ENCODE measurements at regions not wholly inside any gene's neighbourhood (a gene's known extent, or its start where the extent isn't known, plus 50 kb on each side); places are given as distances from the start of the nearest gene placed in this dataset.
A peak's percentile ranks its signal among the peaks of the same experiment; 100 is the strongest.

GRCh38 chr9:90140131-90140818 is 502.3 kb downstream of the DIRAS2 start:
- Histone ChIP-seq H3K4me1 (no peaks in the 10 kb centered on the region), H3K27ac (no peak overlapping the region), H3K9me3 (no peaks in the 10 kb centered on the region), H3K4me3 (no peak overlapping the region), H3K27me3 (ENCODE audit: low read depth) (no peaks in the 10 kb centered on the region), H3K36me3 (no peaks in the 10 kb centered on the region)
- no peak for DNase-seq
- intact Hi-C loops (cut with DNase I) = no loop called here
- TF ChIP-seq CTCF (IDR thresholded peaks at IDR 0.05) = no peak
- ATAC-seq = no peak

GRCh38 chr9:90141723-90142122 is 500.9 kb downstream of the DIRAS2 start:
- no peaks in the 10 kb centered on the region for H3K4me1 ChIP-seq
- no peak overlapping the region for H3K27ac ChIP-seq
- H3K27me3 ChIP-seq (ENCODE audit: low read depth) = no peaks in the 10 kb centered on the region
- no peak overlapping the region for H3K4me3 ChIP-seq
- H3K9me3 ChIP-seq = no peaks in the 10 kb centered on the region
- peak in 1 of 2 donors; percentile 43 for ATAC-seq
- intact Hi-C loops (cut with DNase I) = no loop called here
- H3K36me3 ChIP-seq = no peaks in the 10 kb centered on the region
- peak; percentile 41 for TF ChIP-seq CTCF (IDR thresholded peaks at IDR 0.05)
- no peak for DNase-seq

DNA sequence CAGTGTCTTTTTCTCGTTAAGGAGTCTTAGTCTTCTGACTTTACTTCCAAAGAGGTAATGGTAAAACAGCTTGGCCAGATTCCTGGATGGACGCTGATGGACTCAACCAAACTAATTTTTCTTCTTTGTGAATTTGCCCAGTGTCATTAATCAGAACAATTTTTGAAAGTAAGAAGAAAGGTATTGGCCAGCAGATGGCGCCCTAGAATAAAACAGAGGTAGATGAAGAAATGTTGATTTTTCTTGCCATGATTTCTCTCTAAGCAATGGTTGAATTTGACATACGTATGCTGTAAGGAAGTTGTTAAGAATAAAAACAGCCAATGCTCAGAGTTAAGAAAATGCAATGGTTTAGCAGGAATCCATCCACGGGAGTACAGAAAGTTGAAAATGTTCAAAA is 500.0 kb downstream of the DIRAS2 start:
- TF ChIP-seq CTCF (IDR thresholded peaks at IDR 0.05) = peak; percentile 62
- intact Hi-C loops (cut with DNase I) = no loop called here
- Histone ChIP-seq H3K36me3 (no peaks in the 10 kb centered on the region), H3K27me3 (ENCODE audit: low read depth) (no peaks in the 10 kb centered on the region), H3K4me3 (no peak overlapping the region), H3K4me1 (no peaks in the 10 kb centered on the region), H3K9me3 (no peaks in the 10 kb centered on the region), H3K27ac (no peak overlapping the region)
- ATAC-seq = peak in 1 of 2 donors; percentile 36
- DNase-seq = no peak

GRCh38 chr9:90147426-90147825 is 495.2 kb downstream of the DIRAS2 start:
- no peak for ATAC-seq

DNA sequence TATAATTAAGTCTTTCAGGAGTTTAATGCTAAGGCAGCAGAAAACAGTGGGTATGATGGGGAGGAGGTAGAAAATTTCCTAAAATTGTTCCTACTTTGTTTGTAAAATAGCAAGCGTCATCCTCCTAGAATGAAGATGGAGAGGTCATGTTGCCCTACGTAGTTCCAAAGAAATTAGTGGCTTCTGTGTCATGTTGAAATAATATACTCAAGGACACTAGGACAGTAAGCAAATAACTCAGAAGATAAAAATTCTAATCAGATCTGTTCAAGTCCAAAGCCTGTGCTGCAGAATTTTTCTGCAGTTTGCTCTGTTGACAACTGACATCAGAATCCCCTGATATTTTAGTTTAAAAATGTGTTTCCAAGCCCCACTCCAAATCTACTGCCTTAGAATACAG is 486.3 kb downstream of the DIRAS2 start:
- intact Hi-C loops (cut with DNase I) = no loop called here
- Histone ChIP-seq H3K27ac (no peak overlapping the region), H3K4me3 (no peak overlapping the region), H3K27me3 (ENCODE audit: low read depth) (no peaks in the 10 kb centered on the region), H3K36me3 (no peaks in the 10 kb centered on the region), H3K9me3 (no peaks in the 10 kb centered on the region), H3K4me1 (no peaks in the 10 kb centered on the region)
- DNase-seq = no peak
- TF ChIP-seq CTCF (IDR thresholded peaks at IDR 0.05) = no peak
- ATAC-seq = peak in 1 of 2 donors; percentile 53

More at GRCh38 chr9:90147426-90147825, 495.2 kb downstream of the DIRAS2 start:
- DNase-seq = no peak
- H3K27ac ChIP-seq = no peak overlapping the region
- H3K4me3 ChIP-seq = no peak overlapping the region
- H3K9me3 ChIP-seq = no peaks in the 10 kb centered on the region
- intact Hi-C loops (cut with DNase I) = no loop called here
- H3K4me1 ChIP-seq = no peaks in the 10 kb centered on the region
- H3K27me3 ChIP-seq (ENCODE audit: low read depth) = no peaks in the 10 kb centered on the region
- no peak for TF ChIP-seq CTCF (IDR thresholded peaks at IDR 0.05)
- no peaks in the 10 kb centered on the region for H3K36me3 ChIP-seq

All from lower lobe of right lung (tissue), 2 donors.